SJCRH30 (cell line): ENCODE measurements at regions not wholly inside any gene's neighbourhood (a gene's known extent, or its start where the extent isn't known, plus 50 kb on each side); places are given as distances from the start of the nearest gene placed in this dataset.
"Not testable (repeated sequence)": the region's sequence is repeated elsewhere in the genome, so short reads cannot be mapped to it uniquely, and the experiment has no call there.

Source experiments
- DNase-seq, 2 experiments: peaks; one replicate each; pipeline ENCODE4 v3.0.0-alpha.2; 2015 to 2020
- H3K27ac ChIP-seq: fragments of 250-450 bp; sonication (Bioruptor Pico); 2 replicates; pipeline ENCODE4 v1.5.1; 2020; ENCODE audit warnings: mild to moderate bottlenecking, moderate library complexity
- H3K27me3 ChIP-seq: fragments of 250-450 bp; sonication (Bioruptor Pico); 2 replicates; pipeline ENCODE4 v1.5.1; 2020; ENCODE audit warnings: mild to moderate bottlenecking, moderate library complexity
- H3K36me3 ChIP-seq: fragments of 250-450 bp; sonication (Bioruptor Pico); 2 replicates; pipeline ENCODE4 v1.5.1; 2020; ENCODE audit warnings: mild to moderate bottlenecking, moderate library complexity
- H3K4me1 ChIP-seq: fragments of 250-450 bp; sonication (Bioruptor Pico); 2 replicates; pipeline ENCODE4 v1.5.1; 2020; ENCODE audit warnings: mild to moderate bottlenecking, moderate library complexity
- H3K4me3 ChIP-seq: fragments of 250-450 bp; sonication (Bioruptor Pico); 2 replicates; pipeline ENCODE4 v1.5.1; 2020; ENCODE audit warnings: mild to moderate bottlenecking, moderate library complexity
- H3K9me3 ChIP-seq: fragments of 250-450 bp; sonication (Bioruptor Pico); replicated peaks from 2 replicates; pipeline ENCODE4 v1.5.1; 2020; ENCODE audit warnings: mild to moderate bottlenecking, moderate library complexity

DNA sequence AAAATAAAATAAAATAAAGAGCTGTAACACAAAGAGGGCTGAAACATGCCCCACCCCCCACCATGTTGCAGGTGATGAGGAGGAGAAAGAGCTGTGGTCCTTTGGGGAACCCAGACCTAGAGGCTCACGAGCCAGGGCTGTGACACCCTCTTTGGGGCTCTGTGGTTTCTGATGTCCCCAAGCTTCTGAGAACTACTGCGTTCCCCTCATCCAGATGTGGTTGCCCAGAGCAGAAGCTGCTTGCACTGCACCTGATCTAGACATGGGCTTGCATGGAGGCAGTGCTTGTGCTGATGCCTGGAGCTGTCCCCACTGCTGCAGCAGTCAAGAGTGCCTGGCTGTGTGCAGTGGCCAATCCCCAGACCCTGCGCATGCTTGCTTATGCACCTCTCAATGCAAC, 687.9 kb upstream of the ACVR2A start:
- H3K27ac ChIP-seq, result no peak overlapping the region
- H3K36me3 ChIP-seq, result no peaks in the 10 kb centered on the region
- no peak overlapping the region for H3K4me3 ChIP-seq
- no peaks in the 10 kb centered on the region for H3K27me3 ChIP-seq
- no peak for DNase-seq
- no peaks in the 10 kb centered on the region for H3K4me1 ChIP-seq
- no peaks in the 10 kb centered on the region for H3K9me3 ChIP-seq

- peak overlapping the region; percentile 45; the same call in 1 of the 2 replicates for H3K27ac ChIP-seq
- peaks cover 8% of the 10 kb centered on the region for H3K4me1 ChIP-seq
- no peaks in the 10 kb centered on the region for H3K36me3 ChIP-seq
- DNase-seq, result no peak
- no peaks in the 10 kb centered on the region for H3K9me3 ChIP-seq
- no peak overlapping the region for H3K4me3 ChIP-seq
- H3K27me3 ChIP-seq, result no peaks in the 10 kb centered on the region
Measured at GRCh38 chr2:147150241-147150635, 694.6 kb upstream of the ACVR2A start.

GRCh38 chr2:147149575-147150240, 695.1 kb upstream of the ACVR2A start:
- DNase-seq, result peak; percentile 52 to 71
- H3K9me3 ChIP-seq, result no peaks in the 10 kb centered on the region
- no peaks in the 10 kb centered on the region for H3K27me3 ChIP-seq
- peak overlapping the region; percentile 45; the same call in 1 of the 2 replicates for H3K27ac ChIP-seq
- no peak overlapping the region for H3K4me3 ChIP-seq
- peaks cover 8% of the 10 kb centered on the region for H3K4me1 ChIP-seq
- no peaks in the 10 kb centered on the region for H3K36me3 ChIP-seq

- Histone ChIP-seq H3K27ac (no peak overlapping the region), H3K4me3 (no peak overlapping the region), H3K27me3 (no peaks in the 10 kb centered on the region), H3K36me3 (no peaks in the 10 kb centered on the region), H3K9me3 (no peaks in the 10 kb centered on the region), H3K4me1 (peaks cover 8% of the 10 kb centered on the region)
- no peak for DNase-seq
Measured at GRCh38 chr2:147147802-147148201, 697.0 kb upstream of the ACVR2A start.

DNA sequence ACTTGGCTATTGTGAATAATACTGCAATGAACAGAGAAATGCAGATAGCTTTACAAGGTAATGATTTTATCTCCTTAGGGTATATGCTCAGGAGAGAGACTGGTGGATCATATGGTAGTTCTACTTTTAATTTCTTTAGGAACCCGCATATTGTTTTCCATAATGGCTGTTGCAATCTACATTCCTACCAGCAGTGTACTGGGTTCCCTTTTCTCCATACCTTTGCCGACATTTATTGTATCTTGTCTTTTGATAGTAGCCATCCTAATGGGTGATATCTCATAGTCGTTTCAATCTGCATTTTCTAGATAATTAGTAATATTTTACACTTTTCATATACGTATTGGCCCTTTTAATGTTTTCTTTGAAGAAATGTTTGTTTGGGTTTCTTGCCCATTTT, 702.9 kb upstream of the ACVR2A start:
- no peaks in the 10 kb centered on the region for H3K36me3 ChIP-seq
- no peaks in the 10 kb centered on the region for H3K9me3 ChIP-seq
- H3K4me3 ChIP-seq, result no peak overlapping the region
- H3K4me1 ChIP-seq, result no peaks in the 10 kb centered on the region
- H3K27me3 ChIP-seq, result no peaks in the 10 kb centered on the region
- no peak overlapping the region for H3K27ac ChIP-seq
- no peak for DNase-seq

DNA sequence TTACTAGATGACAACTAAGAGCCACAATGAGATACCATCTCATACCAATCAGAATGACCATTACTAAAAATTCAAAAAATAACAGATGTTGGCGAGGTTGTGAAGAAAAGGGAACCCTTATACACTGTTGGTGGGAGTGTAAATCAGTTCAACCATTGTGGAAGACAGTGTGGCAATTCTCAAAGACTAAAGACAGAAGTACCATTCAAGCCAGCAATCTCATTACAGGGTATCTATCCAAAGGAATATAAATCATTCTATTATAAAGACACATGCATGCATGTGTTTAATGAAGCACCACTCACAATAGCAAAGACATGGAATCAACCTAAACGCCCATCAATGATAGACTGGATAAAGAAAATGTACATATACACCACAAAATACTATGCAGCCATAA, 705.1 kb upstream of the ACVR2A start:
- not testable (repeated sequence) for H3K9me3 ChIP-seq, H3K27ac ChIP-seq, H3K4me1 ChIP-seq

GRCh38 chr2:147137711-147138110, 707.1 kb upstream of the ACVR2A start:
- H3K9me3 ChIP-seq, result no peaks in the 10 kb centered on the region
- no peak for DNase-seq
- no peaks in the 10 kb centered on the region for H3K36me3 ChIP-seq
- no peak overlapping the region for H3K27ac ChIP-seq
- no peaks in the 10 kb centered on the region for H3K27me3 ChIP-seq
- H3K4me3 ChIP-seq, result no peak overlapping the region
- no peaks in the 10 kb centered on the region for H3K4me1 ChIP-seq

More for the DNA sequence above, 705.1 kb upstream of the ACVR2A start:
- H3K27me3 ChIP-seq, H3K4me3 ChIP-seq, H3K36me3 ChIP-seq, DNase-seq: not testable (repeated sequence)

- H3K9me3 ChIP-seq, result no peaks in the 10 kb centered on the region
- no peaks in the 10 kb centered on the region for H3K36me3 ChIP-seq
- no peak overlapping the region for H3K4me3 ChIP-seq
- no peak overlapping the region for H3K27ac ChIP-seq
- DNase-seq, result no peak
- H3K4me1 ChIP-seq, result no peaks in the 10 kb centered on the region
- no peaks in the 10 kb centered on the region for H3K27me3 ChIP-seq
Measured at GRCh38 chr2:147135376-147135775, 709.5 kb upstream of the ACVR2A start.

DNA sequence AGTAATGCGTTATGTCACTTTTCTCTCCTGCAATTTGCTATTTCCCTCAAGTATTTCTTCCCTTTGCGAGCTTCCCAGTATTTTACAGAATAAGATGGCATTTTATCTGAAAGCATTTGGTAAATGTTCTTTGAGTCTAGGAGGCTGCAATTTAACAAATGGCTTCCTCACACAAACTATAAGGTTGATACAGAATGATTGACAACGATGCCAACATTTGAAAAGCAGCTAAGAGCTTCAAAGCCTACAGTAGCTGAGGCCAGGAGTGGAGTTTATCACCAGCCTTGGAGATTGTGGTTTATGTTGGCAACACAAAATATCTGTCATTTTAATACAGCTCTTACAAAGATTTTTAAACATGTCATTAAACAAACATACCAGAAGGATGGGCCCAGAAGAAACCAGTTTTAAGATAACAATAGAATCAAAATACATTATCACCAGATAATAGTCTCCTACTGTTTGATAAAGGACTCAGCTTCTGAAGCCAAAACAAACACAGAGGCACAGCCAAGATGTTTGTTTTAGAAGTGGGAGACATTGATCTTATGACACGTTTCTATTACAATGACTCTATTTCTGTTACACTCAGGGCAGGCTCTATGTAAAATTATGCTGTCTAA, 711.4 kb upstream of the ACVR2A start:
- Histone ChIP-seq H3K4me3 (no peak overlapping the region), H3K27ac (no peak overlapping the region), H3K4me1 (no peaks in the 10 kb centered on the region), H3K27me3 (no peaks in the 10 kb centered on the region), H3K9me3 (no peaks in the 10 kb centered on the region), H3K36me3 (no peaks in the 10 kb centered on the region)
- no peak for DNase-seq

DNA sequence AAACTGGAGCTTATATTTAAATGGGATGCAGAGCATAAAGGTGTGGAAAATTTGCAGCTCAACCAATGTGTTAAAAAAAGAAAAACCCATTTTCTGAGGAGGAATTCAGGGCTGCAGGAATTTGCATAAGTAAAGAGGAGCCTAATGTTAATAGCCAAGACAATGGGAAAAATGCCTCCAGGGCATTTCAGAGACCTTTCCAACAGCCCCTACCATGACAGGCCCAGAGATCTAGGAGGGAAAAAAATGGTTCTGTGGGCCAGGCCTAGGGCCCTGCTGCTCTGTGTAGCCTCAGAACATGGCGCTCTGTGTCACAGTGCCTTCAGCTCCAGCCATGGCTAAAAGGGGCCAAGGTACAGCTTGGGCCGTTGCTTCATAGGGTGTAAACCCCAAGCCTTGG, 719.7 kb upstream of the ACVR2A start:
- Histone ChIP-seq H3K27me3 (no peaks in the 10 kb centered on the region), H3K9me3 (no peaks in the 10 kb centered on the region; the same call in 1 of the 2 replicates), H3K27ac (no peak overlapping the region), H3K4me1 (no peaks in the 10 kb centered on the region), H3K36me3 (no peaks in the 10 kb centered on the region), H3K4me3 (no peak overlapping the region)
- no peak for DNase-seq

- H3K4me3 ChIP-seq, result no peak overlapping the region
- H3K36me3 ChIP-seq, result no peaks in the 10 kb centered on the region
- DNase-seq, result no peak
- H3K9me3 ChIP-seq, result no peaks in the 10 kb centered on the region; the same call in 1 of the 2 replicates
- no peaks in the 10 kb centered on the region for H3K27me3 ChIP-seq
- H3K27ac ChIP-seq, result no peak overlapping the region
- H3K4me1 ChIP-seq, result no peaks in the 10 kb centered on the region
Measured at GRCh38 chr2:147122944-147123343, 721.9 kb upstream of the ACVR2A start.

DNA sequence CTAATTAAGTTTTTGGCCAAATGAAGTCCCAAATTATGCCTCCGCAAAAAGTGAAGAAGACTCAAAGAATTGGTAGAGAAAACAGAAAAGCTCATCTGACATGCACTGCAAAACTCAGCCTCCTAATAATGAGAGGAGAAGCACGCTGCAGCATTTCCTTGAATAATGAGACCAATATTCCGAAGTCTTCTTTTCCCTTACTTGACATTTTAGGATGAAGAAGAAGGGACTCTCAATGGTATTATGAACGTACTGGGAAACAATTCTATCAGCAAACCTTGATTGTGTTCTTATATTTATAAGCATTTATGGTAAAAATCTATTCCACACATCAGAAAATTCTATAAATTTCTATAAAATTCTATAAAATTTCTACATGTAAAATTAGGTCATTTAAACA, 733.9 kb upstream of the ACVR2A start:
- Histone ChIP-seq H3K4me1 (no peaks in the 10 kb centered on the region), H3K27ac (no peak overlapping the region), H3K36me3 (no peaks in the 10 kb centered on the region), H3K27me3 (no peaks in the 10 kb centered on the region), H3K4me3 (no peak overlapping the region), H3K9me3 (no peaks in the 10 kb centered on the region)
- no peak for DNase-seq

- DNase-seq, result no peak
- Histone ChIP-seq H3K4me1 (no peaks in the 10 kb centered on the region), H3K9me3 (no peaks in the 10 kb centered on the region)
Measured at GRCh38 chr2:147110317-147110716, 734.5 kb upstream of the ACVR2A start.

DNA sequence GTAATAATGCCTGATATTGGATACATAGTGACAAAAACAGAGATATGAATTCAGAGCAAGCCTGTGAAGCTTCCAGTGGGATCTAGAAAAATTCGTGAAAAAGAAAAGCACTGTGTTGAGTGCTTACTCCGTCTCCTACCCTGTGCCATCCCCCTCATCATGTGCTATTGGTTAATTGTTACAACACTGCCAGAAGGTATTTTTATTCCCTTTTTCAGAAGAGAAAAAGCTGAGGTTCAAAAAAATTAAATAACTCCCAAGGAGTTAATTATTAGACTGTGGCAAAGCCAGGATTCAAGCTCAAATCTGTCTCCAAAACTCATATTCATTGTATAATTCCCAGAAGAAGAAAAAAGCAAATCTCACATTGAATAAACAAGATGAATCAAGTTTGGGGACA, 735.5 kb upstream of the ACVR2A start:
- Histone ChIP-seq H3K36me3 (no peaks in the 10 kb centered on the region), H3K4me3 (no peak overlapping the region), H3K27ac (no peak overlapping the region), H3K9me3 (no peaks in the 10 kb centered on the region), H3K4me1 (no peaks in the 10 kb centered on the region), H3K27me3 (no peaks in the 10 kb centered on the region)
- DNase-seq, result no peak

More at GRCh38 chr2:147110317-147110716, 734.5 kb upstream of the ACVR2A start:
- no peak overlapping the region for H3K27ac ChIP-seq
- H3K4me3 ChIP-seq, result no peak overlapping the region
- no peaks in the 10 kb centered on the region for H3K36me3 ChIP-seq
- no peaks in the 10 kb centered on the region for H3K27me3 ChIP-seq

- Histone ChIP-seq H3K27ac (no peak overlapping the region), H3K27me3 (no peaks in the 10 kb centered on the region), H3K4me1 (no peaks in the 10 kb centered on the region), H3K9me3 (no peaks in the 10 kb centered on the region), H3K36me3 (no peaks in the 10 kb centered on the region), H3K4me3 (no peak overlapping the region)
- no peak for DNase-seq
Measured at GRCh38 chr2:147108548-147108947, 736.3 kb upstream of the ACVR2A start.
